ENCODE measurements at regions not wholly inside any gene's neighbourhood (a gene's known extent, or its start where the extent isn't known, plus 50 kb on each side); places are given as distances from the start of the nearest gene placed in this dataset.
"Not testable (repeated sequence)": the region's sequence is repeated elsewhere in the genome, so short reads cannot be mapped to it uniquely, and the experiment has no call there.

DNA sequence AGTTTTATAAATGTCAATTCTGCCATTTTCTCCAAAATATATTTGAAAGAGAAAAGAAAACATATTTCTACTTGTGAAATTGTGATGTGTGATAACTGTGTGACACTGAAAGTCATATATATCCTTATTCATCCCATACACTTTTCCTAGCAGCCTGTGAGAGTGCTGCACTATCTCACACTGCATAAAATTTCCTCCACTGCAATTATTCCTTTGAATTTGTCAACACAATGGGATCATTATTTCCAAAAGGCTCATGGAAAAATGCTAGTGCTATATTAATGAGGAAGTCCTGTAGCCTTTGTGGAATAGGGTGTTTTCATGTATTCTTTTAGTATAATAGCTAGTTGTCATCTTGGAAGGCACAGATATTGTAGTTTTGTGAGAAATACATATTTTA is 504.1 kb downstream of the RPL10L start:
- DNase-seq (ENCODE audit: low read depth in 4 of 4, low spot score in 2 of 4), result no peak

DNA sequence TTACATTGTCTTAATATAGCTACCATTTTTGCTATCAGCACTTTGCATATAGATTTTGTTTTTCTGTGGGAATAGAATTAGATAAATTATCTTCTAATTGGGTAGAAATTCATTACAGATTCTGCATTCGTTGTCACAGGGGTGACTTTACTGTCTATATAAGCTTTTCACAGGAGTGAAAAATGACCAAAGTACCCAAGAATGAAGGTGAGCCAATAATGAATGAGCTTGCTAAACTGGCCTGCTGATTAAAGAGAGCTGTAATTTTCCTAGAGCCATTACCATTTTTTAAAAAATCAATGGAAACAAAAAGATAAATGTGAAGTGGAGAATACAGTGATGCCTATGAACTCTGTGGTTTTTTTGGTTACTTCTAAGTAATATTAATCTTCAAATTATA is 504.6 kb downstream of the RPL10L start:
- no peak for DNase-seq (ENCODE audit: low read depth in 4 of 4, low spot score in 2 of 4)

DNA sequence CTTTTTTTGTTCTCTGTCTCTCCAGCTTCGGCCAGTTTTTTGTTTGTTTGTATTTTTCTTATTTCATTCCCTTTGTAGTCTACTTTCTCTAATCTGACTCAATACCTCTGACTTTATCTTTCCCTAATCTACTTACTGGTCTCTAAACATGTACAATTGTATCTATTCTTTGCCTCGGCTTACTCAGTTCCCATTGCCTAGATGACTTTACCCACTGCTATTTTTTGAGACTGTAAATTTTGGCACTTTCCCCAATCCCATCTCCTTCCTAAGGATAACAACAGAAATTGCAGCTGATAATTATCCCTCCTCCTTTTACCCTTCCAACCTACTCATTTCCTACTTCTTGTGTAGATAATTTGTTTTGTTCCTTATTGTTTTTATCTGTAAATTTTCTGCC is 511.1 kb downstream of the RPL10L start:
- DNase-seq (ENCODE audit: low read depth in 4 of 4, low spot score in 2 of 4), result no peak

DNA sequence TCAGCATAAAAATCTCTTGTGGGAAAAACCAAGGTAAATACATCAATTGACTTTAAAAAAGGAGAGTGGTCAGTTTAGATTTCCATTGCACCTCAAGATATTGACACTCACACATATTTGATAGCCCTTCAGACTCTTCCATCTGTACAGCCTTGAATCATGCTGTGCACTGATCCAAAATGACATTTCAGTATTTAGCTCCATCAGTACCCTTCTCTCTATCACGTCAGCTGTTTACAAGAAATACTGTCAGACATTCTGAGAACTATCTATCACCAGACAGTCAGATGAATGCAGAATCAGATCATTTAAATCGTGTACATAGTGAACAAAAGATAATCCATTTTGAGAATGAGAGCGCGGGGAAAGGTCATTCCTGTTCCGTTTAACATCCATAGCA is 511.9 kb downstream of the RPL10L start:
- no peak for DNase-seq (ENCODE audit: low read depth in 4 of 4, low spot score in 2 of 4)

DNA sequence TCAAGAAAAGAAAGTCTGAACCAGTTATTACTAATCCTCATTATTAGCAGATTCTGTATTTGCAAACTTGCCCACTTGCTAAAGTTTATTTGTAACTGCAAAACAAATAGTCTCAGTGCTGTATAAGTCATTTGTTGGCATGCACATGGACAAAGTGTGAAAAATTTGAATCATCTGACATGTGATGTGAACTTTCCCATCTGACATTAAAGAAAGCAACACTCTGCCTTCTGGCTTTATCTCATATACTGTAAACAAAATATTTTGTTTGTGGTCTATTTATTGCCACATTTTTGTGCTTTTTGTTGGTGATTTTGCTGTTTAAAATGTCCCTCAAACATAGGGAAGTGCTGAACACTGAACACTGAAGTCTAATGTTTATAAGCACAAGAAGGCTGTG is 513.8 kb downstream of the RPL10L start:
- DNase-seq (ENCODE audit: low read depth in 4 of 4, low spot score in 2 of 4), result no peak

DNA sequence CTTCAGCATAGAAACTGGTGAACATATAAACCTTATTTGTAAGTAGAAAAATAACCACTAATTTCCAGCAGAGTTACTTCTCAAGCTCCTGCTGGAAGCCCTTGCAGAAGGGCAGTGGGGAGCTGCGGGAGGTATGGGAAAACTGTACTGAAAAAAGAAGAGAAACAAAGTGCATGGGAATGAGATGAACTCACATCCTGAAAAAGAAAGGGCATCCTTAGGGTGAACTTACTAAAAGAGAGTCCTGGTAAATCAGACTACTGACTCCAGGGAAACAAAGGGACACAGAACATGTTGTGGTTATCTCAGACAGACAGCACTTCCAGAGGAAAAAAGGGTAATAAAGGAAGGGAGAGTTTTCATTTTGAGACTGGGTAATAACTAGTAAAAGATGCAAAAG is 515.1 kb downstream of the RPL10L start:
- DNase-seq (ENCODE audit: low read depth in 4 of 4, low spot score in 2 of 4), result no peak

DNA sequence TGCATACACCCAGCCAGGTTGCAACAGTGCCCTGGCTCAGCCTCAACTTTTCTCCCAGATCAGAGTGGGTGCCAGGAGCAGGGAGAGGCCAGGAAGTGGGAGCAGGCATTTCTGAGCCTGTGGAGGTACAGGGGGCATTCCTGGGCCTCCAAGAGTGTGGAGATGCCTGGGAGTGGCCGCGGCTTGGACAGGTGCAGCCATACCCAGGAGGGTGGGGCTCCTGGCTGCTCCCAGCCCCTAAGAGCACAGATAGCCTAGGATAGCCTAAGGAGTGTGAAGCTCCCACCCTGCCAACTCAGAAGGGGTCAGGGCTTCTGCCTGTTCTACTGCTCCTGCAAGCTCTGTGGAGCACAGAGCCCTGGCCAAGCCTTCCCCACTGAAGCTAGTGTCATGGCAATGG is 543.4 kb downstream of the RPL10L start:
- DNase-seq (ENCODE audit: low read depth in 4 of 4, low spot score in 2 of 4), result no peak

DNA sequence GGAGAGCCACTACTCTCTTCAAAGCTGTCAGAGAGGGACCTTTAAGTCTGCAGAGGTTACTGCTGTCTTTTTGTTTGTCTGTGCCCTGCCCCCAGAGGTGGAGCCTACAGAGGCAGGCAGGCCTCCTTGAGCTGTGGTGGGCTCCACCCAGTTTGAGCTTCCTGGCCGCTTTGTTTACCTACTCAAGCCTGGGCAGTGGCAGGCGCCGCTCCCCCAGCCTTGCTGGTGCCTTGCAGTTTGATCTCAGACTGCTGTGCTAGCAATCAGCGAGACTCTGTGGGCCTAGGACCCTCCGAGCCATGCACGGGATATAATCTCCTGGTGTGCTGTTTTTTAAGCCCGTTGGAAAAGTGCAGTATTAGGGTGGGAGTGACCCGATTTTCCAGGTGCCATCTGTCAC is 550.7 kb downstream of the RPL10L start:
- DNase-seq (ENCODE audit: low read depth in 4 of 4, low spot score in 2 of 4), result not testable (repeated sequence)

DNA sequence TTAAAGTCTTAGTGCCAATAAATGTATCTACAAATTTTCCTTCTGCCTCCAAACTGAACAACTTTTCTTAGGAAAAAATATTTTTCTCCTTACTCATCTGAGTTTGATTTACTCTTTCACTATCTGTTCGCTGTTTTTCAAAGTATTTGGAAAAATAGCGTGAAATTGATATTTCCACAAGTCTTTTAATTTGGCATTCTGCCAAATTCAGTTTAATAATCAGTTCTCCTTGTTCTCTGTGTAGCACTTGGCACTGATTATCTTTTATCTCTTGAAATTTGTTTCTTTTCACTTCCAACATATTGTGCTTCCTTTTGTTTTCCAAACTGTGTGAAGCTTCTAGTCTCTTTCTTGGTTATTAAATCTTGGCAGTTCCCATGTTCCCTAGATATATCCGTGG is 559.8 kb downstream of the RPL10L start:
- DNase-seq (ENCODE audit: low read depth in 4 of 4, low spot score in 2 of 4), result no peak

DNA sequence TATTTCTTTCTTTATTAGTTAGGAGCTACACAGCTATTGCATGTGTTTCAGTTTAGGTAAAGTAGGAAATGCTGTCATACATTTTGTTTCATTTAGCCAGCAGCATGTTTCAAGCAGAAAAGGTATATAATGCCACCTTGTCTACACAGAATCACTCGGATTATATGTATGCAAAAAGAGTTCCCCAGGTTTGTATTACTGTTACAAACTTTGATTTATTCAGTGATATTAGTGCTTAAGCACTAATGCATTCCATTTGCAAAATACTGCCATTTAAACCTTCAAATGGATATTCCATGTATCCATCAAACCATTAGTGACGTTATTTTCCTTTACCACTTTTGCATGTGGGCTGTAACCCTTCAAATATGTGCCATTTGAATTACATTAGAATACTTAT is 564.0 kb downstream of the RPL10L start:
- no peak for DNase-seq (ENCODE audit: low read depth in 4 of 4, low spot score in 2 of 4)

DNA sequence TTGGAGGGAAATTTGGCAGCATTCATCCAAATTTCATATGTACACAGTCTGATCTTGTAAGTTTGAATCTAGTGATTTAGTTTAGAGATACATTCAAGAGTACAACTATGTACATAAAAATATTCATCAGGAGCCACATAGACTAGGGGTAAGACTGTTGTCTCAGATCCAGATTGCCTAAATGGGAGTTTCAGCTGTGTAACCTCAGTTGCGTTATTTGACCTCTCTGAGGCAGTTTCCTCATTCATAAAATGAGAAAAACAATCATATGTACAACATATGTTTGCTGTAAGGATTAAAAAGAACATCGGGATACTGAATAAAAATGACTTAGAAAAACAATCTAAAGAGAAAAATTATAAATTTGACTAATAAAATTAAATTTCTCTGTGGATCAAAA is 577.5 kb downstream of the RPL10L start:
- no peak for DNase-seq (ENCODE audit: low read depth in 4 of 4, low spot score in 2 of 4)

DNA sequence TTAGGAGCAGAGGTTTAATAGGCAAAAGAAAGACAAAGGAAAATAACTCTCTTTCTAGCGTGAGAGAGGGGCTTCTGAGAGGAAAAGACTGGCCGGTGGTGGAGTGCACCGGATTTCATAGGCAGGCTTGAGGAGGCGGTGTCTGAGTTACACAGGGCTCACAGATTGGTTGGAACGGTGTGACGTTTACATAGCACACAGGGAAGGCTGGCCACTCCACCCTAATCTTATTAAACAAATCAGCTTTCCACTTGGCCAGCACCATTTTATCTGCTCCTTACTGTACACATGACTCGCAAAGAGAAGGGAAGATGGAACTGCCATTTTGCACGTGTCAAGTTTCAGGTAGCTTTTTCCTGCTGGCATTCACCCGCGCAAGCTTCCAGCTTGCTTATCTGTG is 587.7 kb downstream of the RPL10L start:
- no peak for DNase-seq (ENCODE audit: low read depth in 4 of 4, low spot score in 2 of 4)

DNA sequence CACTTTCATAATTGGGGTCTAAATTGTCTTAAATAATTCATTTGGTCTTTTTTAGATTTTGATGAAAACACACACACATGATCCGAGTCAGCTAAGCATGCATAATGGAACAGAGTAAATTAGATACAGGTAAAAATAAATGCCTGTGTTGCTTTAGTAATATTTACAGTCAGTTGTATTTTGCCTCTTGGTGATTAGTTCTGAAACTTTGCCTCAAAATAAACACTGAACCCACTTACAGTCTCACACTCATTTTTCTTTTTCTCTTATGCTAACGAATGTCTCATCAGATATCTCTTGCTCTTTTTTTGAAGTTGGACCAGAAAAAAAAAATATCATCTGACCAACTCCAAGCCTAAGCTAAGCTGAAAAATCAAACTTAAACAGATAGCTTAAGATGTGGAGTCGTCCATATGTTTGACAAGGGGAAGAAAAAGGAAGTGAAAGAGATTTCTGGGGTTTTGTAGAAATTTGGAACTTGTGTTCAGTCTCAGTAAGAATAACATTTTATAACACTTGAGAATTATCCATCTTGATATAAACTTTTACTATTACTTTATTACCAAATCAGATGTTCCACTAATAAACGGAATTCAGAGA is 592.5 kb downstream of the RPL10L start:
- DNase-seq (ENCODE audit: low read depth in 4 of 4, low spot score in 2 of 4), result no peak

DNA sequence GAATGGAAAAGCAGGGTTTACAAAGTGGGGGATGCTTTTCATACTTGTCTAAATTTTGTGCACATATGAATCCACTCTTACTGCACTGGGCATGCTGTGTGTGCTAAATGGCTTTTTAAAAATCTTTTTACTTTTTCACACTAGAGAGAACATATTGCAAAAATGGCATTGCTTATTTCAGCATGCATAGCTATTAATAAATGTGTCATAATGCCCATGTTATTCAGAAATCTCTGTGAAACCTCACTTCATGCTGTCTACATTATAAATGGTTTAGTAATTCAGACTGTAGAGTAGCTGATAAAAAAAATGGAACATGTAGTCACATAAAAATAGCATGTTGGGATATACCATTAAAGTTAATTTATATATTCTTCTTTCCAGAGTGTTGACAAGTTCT is 593.8 kb downstream of the RPL10L start:
- no peak for DNase-seq (ENCODE audit: low read depth in 4 of 4, low spot score in 2 of 4)

DNA sequence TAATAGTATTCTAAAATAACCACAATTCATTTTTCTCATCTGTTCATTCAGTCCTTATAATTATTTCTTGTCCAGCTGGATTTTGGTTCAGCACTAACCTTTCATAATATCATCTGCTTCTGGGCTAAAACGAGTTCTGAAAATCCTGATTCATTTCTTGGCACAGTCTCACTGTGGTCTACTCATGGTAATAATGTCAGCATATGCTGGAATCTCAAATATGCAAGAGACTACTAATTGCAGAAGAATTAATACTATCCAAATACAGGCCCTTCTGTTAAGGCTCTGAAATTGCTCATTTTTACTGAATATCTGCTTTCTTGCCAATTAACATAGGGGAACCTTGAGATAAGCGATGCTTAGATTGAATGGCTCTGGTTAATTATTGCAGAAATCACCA is 597.1 kb downstream of the RPL10L start:
- no peak for DNase-seq (ENCODE audit: low read depth in 4 of 4, low spot score in 2 of 4)

DNA sequence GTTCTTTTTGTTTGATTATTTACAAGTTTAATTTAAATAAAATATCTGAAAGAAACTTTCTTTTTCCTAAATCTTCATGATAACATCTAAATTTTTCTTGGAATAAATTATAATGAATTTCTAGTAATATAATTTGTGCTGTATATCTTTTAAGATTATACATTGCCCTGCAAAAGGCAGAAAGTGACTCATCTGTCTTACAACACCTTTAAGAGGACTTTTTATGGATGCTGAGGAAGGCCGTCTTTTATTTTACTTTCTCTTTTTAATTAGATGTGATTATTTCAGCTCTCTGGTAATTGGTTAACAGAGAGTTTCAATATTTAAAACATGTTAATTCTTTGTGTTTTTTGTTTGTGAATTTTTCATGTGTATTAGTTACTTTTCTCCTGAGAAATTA is 598.4 kb downstream of the RPL10L start:
- DNase-seq (ENCODE audit: low read depth in 4 of 4, low spot score in 2 of 4), result no peak

DNA sequence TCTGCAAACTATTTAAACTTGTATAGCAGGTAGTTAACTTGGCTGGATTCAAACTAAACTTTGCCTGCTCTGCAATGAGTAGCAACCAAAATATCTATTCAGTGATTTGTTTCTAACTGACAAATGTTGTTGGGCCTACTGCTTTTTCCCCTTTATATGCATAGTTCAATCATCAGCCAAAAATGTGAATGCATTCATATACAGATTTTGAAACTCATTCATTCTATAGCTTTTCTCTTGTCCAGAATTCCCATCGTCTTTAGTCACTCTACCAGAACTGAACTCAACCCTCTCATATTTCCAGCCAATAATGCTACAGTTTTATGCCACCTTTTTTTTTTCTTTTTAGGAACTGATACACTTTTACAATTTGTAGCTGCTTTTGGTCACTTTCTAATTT is 599.8 kb downstream of the RPL10L start:
- no peak for DNase-seq (ENCODE audit: low read depth in 4 of 4, low spot score in 2 of 4)

DNA sequence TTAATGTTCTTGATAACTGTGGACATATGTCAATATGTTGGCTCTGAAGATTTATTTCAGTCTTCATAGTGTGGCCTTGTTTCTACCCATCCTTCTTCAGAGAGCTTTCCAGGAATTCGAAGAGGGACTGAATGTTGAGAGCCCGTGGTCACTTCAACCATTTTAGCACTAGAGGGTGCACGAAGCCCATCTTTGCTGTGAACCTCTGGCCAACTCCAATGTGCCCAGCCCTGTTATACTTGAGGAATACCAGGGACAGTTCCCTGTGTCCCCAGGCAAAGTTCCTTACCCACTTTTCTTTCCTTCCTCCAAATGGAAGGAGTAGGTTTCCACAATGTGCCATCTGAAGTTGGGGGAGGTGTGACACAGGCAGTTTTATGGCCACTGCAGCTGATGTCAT is 603.5 kb downstream of the RPL10L start:
- no peak for DNase-seq (ENCODE audit: low read depth in 4 of 4, low spot score in 2 of 4)

DNA sequence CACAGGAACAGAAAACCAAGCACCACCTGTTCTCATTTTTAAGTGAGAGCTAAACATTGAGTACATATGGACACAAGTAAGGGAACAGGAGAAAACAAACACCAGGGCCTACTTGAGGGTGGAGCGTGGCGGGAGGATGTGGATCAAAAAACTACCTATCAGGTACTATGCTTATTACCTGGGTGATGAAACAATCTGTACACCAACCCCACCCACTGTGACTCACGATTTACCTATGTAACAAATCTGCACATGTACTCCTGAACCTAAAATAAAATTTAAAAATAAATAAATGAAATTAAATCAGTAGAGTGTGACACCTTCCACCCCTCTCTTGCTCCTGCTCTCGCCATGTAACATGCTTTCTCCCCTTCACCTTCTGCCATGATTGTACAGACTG is 615.5 kb downstream of the RPL10L start:
- no peak for DNase-seq (ENCODE audit: low read depth in 4 of 4, low spot score in 2 of 4)

DNA sequence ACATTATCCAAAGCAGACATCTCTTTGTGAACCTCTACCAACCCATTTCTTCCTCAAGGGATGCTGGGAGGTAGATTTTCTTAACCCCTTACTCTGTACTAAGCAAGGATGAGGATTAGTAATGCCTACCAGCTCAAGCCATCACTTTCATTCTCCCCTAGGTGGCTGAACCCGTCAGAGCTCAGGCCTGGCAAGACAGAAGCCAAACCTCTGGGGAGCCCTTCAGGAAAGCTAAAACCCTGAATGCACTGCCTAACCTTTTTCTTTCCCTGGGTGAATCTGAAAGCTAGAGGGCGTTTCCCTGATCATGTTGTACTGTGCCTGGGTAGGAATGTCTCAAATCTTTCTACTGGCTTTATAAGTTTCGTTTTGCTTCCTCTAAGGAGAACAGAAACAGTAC is 617.3 kb downstream of the RPL10L start:
- DNase-seq (ENCODE audit: low read depth in 4 of 4, low spot score in 2 of 4), result no peak

DNA sequence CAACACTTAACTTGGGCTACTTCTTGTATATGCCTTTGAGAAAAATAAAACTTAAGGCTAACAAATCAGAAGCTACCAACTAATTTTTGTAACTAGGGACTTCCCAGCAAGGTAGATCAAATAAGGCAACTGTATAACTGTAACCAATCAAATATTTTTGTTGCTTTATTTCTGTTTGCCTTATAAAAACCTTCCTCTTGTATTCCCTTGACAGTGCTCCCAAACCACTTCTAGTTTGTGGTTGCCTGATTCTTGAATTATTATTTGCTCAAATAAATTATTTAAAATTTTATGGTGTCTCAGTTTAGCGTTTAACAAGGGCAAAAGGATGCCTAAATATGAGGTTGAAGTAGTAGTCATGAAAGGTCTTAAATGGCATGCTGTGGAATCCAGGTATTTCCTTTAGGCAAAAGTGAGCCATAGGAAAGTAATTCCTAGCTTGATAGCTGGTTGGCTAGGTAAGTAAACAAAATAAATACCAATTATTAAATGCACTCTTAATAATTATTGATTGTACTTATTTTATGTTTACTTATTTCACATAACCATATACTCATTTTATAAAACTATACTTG is 632.6 kb downstream of the RPL10L start:
- DNase-seq (ENCODE audit: low read depth in 4 of 4, low spot score in 2 of 4), result no peak

DNA sequence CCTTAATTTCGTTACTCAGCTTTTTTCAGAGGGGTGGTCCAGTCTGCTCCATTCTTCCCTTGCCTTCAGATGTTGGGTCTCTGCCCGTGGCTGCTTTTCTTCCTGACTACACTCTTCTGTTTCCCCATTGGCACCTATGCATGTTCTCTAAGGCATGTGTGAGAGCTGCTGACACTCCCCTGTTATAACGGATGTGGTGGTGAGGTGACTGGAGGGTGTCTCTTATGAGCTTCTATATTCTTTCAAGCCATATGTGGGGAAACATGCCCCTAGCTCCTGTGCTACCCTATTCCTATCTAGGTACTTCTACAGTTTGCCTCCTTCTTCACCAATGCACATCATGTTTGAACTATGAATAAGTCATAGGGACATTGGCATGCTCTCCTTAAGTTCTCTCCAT is 643.2 kb downstream of the RPL10L start:
- no peak for DNase-seq (ENCODE audit: low read depth in 4 of 4, low spot score in 2 of 4)

DNA sequence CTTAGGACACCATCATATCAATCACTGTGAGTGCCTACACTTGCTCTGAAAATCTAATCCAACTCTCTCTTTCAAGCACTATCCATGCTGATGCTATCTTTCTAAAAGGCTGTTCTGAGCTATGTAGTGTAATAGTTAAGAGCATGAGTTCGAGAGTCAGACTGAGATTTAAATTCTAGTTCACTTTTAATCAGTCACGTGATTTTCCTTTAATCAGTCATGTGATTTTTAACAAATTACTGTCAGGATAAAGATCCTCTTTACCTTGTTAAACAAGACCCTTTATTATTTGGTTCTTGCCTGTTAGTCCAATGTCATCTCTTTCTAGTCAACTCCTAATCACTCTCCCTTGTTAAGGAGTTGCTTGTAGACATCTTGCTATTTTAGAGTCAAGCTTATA is 653.0 kb downstream of the RPL10L start:
- DNase-seq (ENCODE audit: low read depth in 4 of 4, low spot score in 2 of 4), result no peak
